Brain microvascular endothelial cell (primary cell): ENCODE measurements at regions not wholly inside any gene's neighbourhood (a gene's known extent, or its start where the extent isn't known, plus 50 kb on each side); places are given as distances from the start of the nearest gene placed in this dataset.

Experiments
- DNase-seq: peaks from one replicate; pipeline ENCODE4 v3.0.0-alpha.2; 2020
- H3K27ac ChIP-seq: fragments of 250-450 bp; sonication (Bioruptor Pico); 2 replicates; pipeline ENCODE4 v1.5.1; 2020; ENCODE audit warnings: mild to moderate bottlenecking, moderate library complexity
- H3K27me3 ChIP-seq: fragments of 250-450 bp; sonication (Bioruptor Pico); replicated peaks from 2 replicates; pipeline ENCODE4 v1.5.1; 2020; ENCODE audit warnings: mild to moderate bottlenecking
- H3K36me3 ChIP-seq: fragments of 250-450 bp; sonication (Bioruptor Pico); replicated peaks from 2 replicates; pipeline ENCODE4 v1.5.1; 2020; ENCODE audit warnings: mild to moderate bottlenecking
- H3K4me3 ChIP-seq: 2 replicates; pipeline ENCODE4 v1.5.1; 2011; ENCODE audit warnings: low read depth, mild to moderate bottlenecking, control low read depth, low read length, moderate library complexity
- in situ Hi-C: cut with HindIII; loops from 2 replicates; pipeline ENCODE4 v1.10.0; 2017; ENCODE audit warnings: low sequenced_read_pairs, low pct_ligation_motif_present
- TF ChIP-seq, protein P1 (sequence below): IDR thresholded peaks from 2 replicates; pipeline ENCODE4 v1.5.1; 2011; ENCODE audit warnings: low read depth, mild to moderate bottlenecking, moderate library complexity, low read length, control low read depth, inconsistent platforms; ENCODE audit errors: missing control alignments

DNA sequence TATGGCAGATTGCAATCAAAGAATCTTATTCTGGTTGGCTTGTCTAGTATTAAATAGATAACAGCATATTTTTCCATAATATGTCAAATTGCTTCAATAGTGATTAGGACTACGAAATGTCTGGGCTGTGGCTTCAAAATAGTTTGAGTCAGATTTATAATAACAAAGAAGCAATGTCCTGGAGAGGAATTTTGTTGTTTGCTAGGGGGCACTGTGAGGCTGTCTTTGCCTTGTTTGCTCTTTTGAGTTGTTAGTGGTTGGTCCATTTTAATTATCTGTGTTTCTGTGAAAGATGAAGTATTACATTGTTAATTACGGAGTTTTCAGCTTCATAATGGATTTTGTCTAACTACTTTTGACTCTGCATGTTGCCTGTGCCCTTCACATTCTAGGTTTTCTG, 713.6 kb downstream of the TLE4 start:
- peak; percentile 56 for DNase-seq
- in situ Hi-C loops, result no loop called here

DNA sequence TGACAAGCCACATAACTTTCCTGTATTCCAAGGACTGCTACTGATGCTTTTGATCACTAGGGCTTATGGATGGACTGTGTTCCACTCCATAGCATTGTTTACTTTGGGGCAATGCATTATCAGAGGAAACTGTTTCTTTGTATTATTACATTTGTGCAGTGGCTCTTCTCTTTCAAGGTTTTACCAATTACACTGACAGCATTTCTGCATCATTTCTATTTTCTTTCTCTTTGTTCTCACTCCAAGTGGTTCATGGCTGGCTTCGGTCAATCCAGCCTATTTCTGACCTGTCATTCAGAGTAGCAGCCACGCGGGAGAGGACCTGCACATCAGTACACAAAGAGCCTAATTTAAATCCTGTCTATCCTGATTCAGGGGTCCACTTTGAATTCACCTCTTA, 711.0 kb downstream of the TLE4 start:
- Histone ChIP-seq H3K36me3 (no peaks in the 10 kb centered on the region), H3K27ac (no peak overlapping the region), H3K4me3 (no peak overlapping the region), H3K27me3 (no peaks in the 10 kb centered on the region)
- in situ Hi-C loops, result no loop called here
- no peak for DNase-seq
- TF ChIP-seq, protein P1, sequence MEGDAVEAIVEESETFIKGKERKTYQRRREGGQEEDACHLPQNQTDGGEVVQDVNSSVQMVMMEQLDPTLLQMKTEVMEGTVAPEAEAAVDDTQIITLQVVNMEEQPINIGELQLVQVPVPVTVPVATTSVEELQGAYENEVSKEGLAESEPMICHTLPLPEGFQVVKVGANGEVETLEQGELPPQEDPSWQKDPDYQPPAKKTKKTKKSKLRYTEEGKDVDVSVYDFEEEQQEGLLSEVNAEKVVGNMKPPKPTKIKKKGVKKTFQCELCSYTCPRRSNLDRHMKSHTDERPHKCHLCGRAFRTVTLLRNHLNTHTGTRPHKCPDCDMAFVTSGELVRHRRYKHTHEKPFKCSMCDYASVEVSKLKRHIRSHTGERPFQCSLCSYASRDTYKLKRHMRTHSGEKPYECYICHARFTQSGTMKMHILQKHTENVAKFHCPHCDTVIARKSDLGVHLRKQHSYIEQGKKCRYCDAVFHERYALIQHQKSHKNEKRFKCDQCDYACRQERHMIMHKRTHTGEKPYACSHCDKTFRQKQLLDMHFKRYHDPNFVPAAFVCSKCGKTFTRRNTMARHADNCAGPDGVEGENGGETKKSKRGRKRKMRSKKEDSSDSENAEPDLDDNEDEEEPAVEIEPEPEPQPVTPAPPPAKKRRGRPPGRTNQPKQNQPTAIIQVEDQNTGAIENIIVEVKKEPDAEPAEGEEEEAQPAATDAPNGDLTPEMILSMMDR, result no peak

More for the DNA sequence above, 713.6 kb downstream of the TLE4 start:
- Histone ChIP-seq H3K4me3 (no peak overlapping the region), H3K27ac (no peak overlapping the region), H3K27me3 (no peaks in the 10 kb centered on the region), H3K36me3 (no peaks in the 10 kb centered on the region)
- TF ChIP-seq, protein P1, result peak; percentile 63

DNA sequence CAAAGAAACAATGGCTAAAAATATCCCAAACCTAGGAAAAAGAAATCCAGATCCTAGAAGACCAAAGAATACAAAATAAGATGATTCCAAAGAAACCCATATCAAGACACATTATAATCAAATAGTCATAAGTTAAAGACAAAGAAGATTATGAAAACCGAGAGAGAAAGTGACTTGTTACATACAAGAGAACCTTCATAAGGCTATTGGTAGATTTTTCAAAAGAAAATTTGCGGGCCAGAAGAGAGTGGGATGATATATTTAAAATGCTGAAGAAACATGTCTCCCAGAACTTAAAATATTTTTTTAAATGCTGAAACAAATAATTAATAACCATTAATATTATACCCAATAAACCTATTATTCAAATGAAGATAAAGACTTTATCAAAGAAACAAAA, 687.3 kb downstream of the TLE4 start:
- Histone ChIP-seq H3K27ac (no peak overlapping the region), H3K27me3 (no peaks in the 10 kb centered on the region), H3K36me3 (no peaks in the 10 kb centered on the region), H3K4me3 (no peak overlapping the region)
- in situ Hi-C loops, result no loop called here
- no peak for DNase-seq
- TF ChIP-seq, protein P1, result no peak

DNA sequence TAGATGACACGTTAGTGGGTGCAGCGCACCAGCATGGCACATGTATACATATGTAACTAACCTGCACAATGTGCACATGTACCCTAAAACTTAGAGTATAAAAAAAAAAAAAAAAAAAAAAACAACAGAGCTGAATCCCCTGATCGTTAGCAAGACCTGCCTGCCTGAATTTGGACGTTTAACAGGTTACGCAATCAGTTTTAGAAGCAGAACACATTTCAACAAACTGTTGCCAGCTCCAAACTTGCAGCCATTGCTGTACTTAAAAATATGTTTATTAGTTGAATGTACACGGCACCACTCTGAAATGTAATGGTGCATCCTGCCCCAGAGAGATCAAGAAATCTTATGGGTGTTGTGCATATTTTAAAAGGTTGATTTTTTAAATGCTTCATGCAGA, 680.0 kb downstream of the TLE4 start:
- TF ChIP-seq, protein P1, result no peak
- H3K4me3 ChIP-seq, result no peak overlapping the region
- no peak overlapping the region for H3K27ac ChIP-seq
- DNase-seq, result no peak
- no peaks in the 10 kb centered on the region for H3K27me3 ChIP-seq
- no peaks in the 10 kb centered on the region for H3K36me3 ChIP-seq
- in situ Hi-C loops, result no loop called here

DNA sequence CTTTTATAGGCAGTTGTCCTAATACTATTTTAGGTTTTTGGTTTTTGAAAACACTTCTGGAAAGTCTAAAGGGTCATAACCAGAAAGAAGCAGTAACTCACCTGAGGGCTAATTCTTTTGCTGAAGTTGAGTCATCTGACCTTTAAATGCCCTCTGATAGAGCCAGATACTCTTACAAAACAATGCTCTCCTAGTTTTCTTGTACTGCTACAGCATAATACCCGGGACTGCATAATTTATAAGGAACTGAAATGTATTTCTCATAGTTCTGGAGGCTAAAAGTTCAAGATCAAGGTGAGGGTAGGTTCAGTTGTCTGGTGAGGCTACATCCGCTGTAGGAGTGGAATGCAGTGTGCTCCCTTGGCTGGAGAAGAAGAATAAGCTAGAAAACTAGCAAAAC, 670.3 kb downstream of the TLE4 start:
- Histone ChIP-seq H3K27ac (no peak overlapping the region), H3K27me3 (no peaks in the 10 kb centered on the region), H3K36me3 (no peaks in the 10 kb centered on the region), H3K4me3 (no peak overlapping the region)
- TF ChIP-seq, protein P1, result no peak
- DNase-seq, result no peak
- in situ Hi-C loops, result no loop called here

DNA sequence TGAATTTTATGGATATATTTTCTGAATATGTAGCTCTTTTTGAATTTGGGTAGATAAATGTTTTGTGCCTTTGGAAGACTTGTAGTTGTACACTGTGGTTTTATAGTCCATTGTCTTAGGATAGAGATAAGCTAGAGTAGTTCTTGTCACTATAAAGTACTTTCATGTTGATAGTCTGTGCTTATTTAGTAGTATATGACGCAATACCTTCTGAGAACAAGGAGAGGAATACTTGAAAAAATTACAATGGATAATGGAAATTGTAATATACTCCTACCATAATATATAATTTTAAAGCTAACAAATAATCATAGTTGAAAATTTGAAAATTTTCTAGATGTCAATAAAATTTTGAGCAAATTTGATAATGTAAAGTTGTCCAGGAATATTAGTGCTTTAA, 664.0 kb downstream of the TLE4 start:
- no peaks in the 10 kb centered on the region for H3K27me3 ChIP-seq
- no peak for DNase-seq
- no peak overlapping the region for H3K4me3 ChIP-seq
- in situ Hi-C loops, result no loop called here
- H3K27ac ChIP-seq, result no peak overlapping the region
- H3K36me3 ChIP-seq, result no peaks in the 10 kb centered on the region
- TF ChIP-seq, protein P1, result no peak
